Mesodermal cell (in vitro differentiated cells): ENCODE measurements at regions not wholly inside any gene's neighbourhood (a gene's known extent, or its start where the extent isn't known, plus 50 kb on each side); places are given as distances from the start of the nearest gene placed in this dataset.

Experiments used
- H3K27ac ChIP-seq: 2 replicates; pipeline ENCODE4 v1.7.0; 2013; ENCODE audit warnings: mild to moderate bottlenecking, low read depth, low read length, moderate library complexity; ENCODE audit not compliant: severe bottlenecking
- H3K36me3 ChIP-seq: 2 replicates; pipeline ENCODE4 v1.7.1; 2013; ENCODE audit warnings: mild to moderate bottlenecking, low read length, moderate library complexity; ENCODE audit not compliant: control insufficient read depth, insufficient read depth
- H3K4me1 ChIP-seq: one replicate; pipeline ENCODE4 v1.7.1; 2013; ENCODE audit warnings: mild to moderate bottlenecking, low read length; ENCODE audit not compliant: insufficient read depth, control insufficient read depth, poor library complexity, severe bottlenecking
- H3K4me3 ChIP-seq: 2 replicates; pipeline ENCODE4 v1.7.0; 2013; ENCODE audit warnings: low read length, control low read depth, mild to moderate bottlenecking; ENCODE audit not compliant: insufficient read depth, poor library complexity, severe bottlenecking; ENCODE audit errors: extremely low read depth
- H3K9me3 ChIP-seq: 2 replicates; pipeline ENCODE4 v1.7.1; 2013; ENCODE audit warnings: mild to moderate bottlenecking, low read length, moderate library complexity; ENCODE audit not compliant: control insufficient read depth
- WGBS, 2 experiments: methylation state at CpG; one replicate each; pipeline ENCODE4 v1.1.5; 2013; ENCODE audit warnings: missing lambda C conversion rate in 2 of 2; ENCODE audit not compliant: insufficient coverage in 2 of 2; 5-methylcytosine and 5-hydroxymethylcytosine counted together

DNA sequence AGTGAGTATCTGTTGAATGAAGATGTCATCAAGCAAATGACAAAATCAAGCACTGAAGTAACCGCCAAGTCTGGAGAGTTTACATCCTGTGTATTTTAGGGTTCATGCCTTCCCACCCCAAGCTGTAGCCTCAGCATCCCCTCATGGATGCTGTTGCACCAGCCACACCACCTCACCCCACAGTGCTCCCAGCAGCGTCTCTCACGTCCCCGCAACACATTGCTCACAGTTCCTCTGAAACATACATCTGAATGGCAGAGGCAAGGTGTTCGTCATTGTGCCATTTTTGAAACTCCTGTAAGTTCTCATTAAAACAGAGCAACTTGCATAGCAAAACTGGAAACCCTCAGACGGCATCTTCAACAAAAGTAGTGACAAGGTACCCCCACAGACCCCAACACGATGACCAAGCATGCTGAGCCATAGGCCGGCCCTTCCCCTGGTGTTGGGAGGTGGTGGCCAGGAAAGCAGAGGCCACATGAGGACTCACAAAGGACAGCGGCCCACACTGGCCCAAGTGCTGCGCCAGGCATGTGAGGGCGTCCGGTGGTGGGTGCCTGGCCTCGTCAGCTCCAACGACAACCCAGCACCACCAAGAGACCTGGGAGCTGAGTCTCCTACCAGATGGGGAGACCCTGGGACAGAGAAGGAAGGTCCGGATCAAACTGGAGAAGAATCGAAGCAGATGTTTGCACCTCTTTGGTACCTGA is 456.5 kb downstream of the EIPR1 start:
- H3K4me3 ChIP-seq: no peak overlapping the region
- no peaks in the 10 kb centered on the region for H3K4me1 ChIP-seq
- no peaks in the 10 kb centered on the region for H3K9me3 ChIP-seq
- 86 to 96% methylated on average over 11 to 13 of the region's 16 CpGs for WGBS, 2 experiments
- H3K36me3 ChIP-seq: no peaks in the 10 kb centered on the region
- no peak overlapping the region for H3K27ac ChIP-seq

DNA sequence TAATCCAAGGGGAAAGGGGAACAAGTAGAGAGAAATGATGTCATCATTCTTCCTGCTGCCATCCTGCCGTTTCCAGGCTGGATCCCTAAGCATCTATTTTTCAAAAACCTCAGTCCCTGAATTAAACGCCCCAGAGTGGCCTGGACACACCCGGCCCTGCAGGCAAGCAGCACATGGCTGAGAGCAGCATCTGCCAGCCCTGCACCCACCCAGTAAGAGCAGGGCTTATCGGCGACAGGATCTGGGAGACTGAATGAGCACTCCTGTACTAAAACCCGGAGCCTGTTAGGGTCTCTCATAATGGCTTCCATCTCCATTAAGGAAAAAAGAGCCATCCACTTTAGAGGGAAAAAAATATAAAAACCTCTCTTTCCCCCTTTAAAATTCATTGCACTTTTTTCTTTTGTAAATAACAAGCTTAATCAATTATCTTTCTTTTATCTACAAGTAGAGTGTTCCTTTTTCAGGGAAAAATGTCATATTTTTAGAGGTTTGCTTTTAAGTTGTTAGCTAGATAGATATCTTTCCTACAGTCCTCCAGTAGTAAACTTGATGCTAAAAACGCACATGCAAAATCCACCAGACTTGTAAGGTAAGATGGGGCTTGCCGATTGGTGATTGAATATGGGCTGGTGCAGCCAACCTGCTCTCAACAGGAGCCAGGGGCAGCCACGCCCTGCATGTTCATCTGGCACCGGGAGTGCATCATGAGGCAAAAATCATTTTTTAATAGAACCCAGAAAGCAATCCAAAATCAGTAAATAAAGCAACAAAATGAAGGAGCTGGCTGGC is 457.8 kb downstream of the EIPR1 start:
- H3K36me3 ChIP-seq: no peaks in the 10 kb centered on the region
- H3K27ac ChIP-seq: no peak overlapping the region
- WGBS, 2 experiments: 81 to 83% methylated on average over 8 of the region's 10 CpGs
- no peaks in the 10 kb centered on the region for H3K9me3 ChIP-seq
- H3K4me1 ChIP-seq: no peaks in the 10 kb centered on the region
- H3K4me3 ChIP-seq: no peak overlapping the region

GRCh38 chr2:2919026-2919425 is 458.6 kb downstream of the EIPR1 start:
- Histone ChIP-seq H3K36me3 (no peaks in the 10 kb centered on the region), H3K9me3 (no peaks in the 10 kb centered on the region), H3K27ac (no peak overlapping the region), H3K4me1 (no peaks in the 10 kb centered on the region), H3K4me3 (no peak overlapping the region)
- 73 to 90% methylated on average over 3 to 4 of the region's 5 CpGs for WGBS, 2 experiments

- Histone ChIP-seq H3K27ac (no peak overlapping the region), H3K36me3 (no peaks in the 10 kb centered on the region), H3K4me1 (no peaks in the 10 kb centered on the region), H3K9me3 (no peaks in the 10 kb centered on the region), H3K4me3 (no peak overlapping the region)
- 94 to 100% methylated on average over 2 to 5 of the region's 5 CpGs for WGBS, 2 experiments
These were observed 461.0 kb downstream of the EIPR1 start for GRCh38 chr2:2916621-2917020.

DNA sequence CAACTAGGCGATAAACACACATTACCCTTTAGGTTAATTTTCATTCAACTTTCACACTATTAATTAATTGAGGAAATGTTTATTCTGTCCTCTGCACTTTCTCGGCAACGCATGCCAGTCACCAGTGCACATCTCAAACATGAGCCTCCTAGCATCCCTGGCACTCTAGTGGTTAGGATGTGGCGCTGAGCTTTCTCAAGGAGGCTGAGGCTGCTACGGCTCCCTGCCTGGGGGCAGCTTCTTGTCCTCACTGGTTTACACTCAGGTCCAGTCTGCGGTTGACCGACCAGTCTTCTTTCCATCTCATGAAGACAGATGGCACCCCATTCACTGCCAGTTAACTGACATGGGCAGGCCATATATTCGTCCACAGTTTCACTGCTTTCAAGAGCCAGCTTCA is 463.4 kb downstream of the EIPR1 start:
- WGBS, 2 experiments: 89 to 93% methylated on average over 5 to 7 of the region's 8 CpGs
- no peaks in the 10 kb centered on the region for H3K4me1 ChIP-seq
- H3K27ac ChIP-seq: no peak overlapping the region
- H3K9me3 ChIP-seq: no peaks in the 10 kb centered on the region
- H3K4me3 ChIP-seq: no peak overlapping the region
- H3K36me3 ChIP-seq: no peaks in the 10 kb centered on the region

DNA sequence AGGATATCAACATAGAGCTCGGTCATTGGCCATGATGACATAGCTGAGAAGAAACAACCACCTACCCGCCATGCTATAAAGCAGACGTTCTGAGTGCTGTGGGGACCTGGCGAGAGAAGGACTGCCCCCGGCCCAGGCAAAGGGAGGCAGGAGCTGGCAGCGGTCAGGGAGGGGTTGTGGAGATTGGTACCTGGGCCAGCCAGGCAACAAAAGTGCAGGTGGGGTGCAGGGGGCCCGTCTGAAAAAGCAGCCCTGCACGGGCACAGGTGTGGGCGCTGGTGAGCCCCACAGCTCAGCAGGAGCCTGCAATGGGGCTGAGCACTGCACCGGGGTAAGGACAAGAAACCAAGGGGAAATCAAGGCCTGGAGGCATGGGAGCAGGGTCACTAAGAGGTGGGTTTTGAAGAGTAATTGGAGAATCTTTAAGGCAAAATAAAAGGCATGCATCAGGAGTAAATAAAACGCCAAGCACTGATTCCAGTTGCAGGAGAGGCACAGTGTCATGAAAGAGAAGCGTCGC is 464.0 kb downstream of the EIPR1 start:
- H3K36me3 ChIP-seq: no peaks in the 10 kb centered on the region
- H3K4me3 ChIP-seq: no peak overlapping the region
- H3K27ac ChIP-seq: no peak overlapping the region
- no peaks in the 10 kb centered on the region for H3K9me3 ChIP-seq
- 86 to 87% methylated on average over 8 to 13 of the region's 13 CpGs for WGBS, 2 experiments
- H3K4me1 ChIP-seq: no peaks in the 10 kb centered on the region

GRCh38 chr2:2912731-2913130 is 464.9 kb downstream of the EIPR1 start:
- no peak overlapping the region for H3K27ac ChIP-seq
- no peaks in the 10 kb centered on the region for H3K36me3 ChIP-seq
- H3K9me3 ChIP-seq: no peaks in the 10 kb centered on the region
- no peaks in the 10 kb centered on the region for H3K4me1 ChIP-seq
- no peak overlapping the region for H3K4me3 ChIP-seq
- WGBS, 2 experiments: 88 to 91% methylated on average over 8 to 9 of the region's 10 CpGs

GRCh38 chr2:2912293-2912692 is 465.3 kb downstream of the EIPR1 start:
- H3K4me3 ChIP-seq: no peak overlapping the region
- H3K4me1 ChIP-seq: no peaks in the 10 kb centered on the region
- no peak overlapping the region for H3K27ac ChIP-seq
- 76 to 93% methylated on average over 2 of the region's 3 CpGs for WGBS, 2 experiments
- H3K9me3 ChIP-seq: no peaks in the 10 kb centered on the region
- no peaks in the 10 kb centered on the region for H3K36me3 ChIP-seq

GRCh38 chr2:2910259-2910658 is 467.4 kb downstream of the EIPR1 start:
- 83 to 84% methylated on average over 5 to 7 of the region's 7 CpGs for WGBS, 2 experiments

DNA sequence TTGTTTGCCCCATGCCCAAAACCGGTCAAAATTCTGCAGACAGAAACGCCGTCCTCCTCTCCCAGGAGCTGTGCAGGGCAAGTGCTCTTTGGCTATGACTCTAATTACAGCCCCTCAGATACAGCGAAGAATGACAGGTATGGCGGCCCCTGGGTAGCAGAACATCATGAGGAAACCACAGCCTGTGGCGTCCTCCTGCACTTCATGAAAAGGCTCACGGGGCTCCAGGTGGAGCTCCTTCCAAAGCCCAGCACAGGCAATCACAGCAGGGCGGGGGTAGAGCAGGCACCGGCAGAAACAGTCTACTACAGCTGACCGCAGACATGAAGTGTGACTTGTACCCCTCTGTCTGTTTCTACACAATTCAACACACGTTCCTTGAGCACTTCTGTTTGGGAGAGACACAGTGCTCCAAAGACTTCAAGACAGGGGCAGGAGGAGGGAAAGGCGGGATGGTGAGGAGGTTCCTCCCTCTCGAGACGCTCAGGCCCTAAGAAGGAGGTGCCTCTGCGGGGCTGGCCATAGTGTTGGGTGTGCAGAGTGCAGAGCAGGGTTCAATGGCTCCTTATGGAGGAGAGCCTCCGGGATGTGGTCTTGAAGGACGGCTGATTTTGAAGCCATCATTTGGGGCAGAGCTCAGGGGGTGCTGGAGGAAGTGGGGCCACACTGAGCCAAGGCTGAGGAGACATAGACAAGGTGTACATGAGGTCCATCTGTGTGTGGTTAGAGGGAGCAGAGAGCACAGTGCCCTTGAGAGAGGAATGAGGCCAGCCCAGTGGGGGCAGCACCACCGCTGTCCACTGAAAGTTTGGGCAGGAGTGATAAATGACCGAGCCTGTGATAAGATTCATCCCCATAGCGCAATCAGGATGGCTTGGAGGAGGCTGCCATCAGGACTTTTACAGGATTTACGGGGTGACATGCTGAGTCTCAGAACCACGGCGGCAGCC is 468.3 kb downstream of the EIPR1 start:
- Histone ChIP-seq H3K4me3 (no peak overlapping the region), H3K27ac (no peak overlapping the region), H3K4me1 (no peaks in the 10 kb centered on the region), H3K36me3 (no peaks in the 10 kb centered on the region), H3K9me3 (no peaks in the 10 kb centered on the region)
- 92 to 94% methylated on average over 19 to 22 of the region's 23 CpGs for WGBS, 2 experiments

More at GRCh38 chr2:2910259-2910658, 467.4 kb downstream of the EIPR1 start:
- Histone ChIP-seq H3K27ac (no peak overlapping the region), H3K36me3 (no peaks in the 10 kb centered on the region), H3K9me3 (no peaks in the 10 kb centered on the region), H3K4me1 (no peaks in the 10 kb centered on the region), H3K4me3 (no peak overlapping the region)
